Stimulated activated CD4-positive, alpha-beta T cell treated with anti-CD3 and anti-CD28 coated beads, Interleukin-1b, Interleukin-23, amount 100 ng/mL, for 48 hours (primary cell): ENCODE measurements at regions not wholly inside any gene's neighbourhood (a gene's known extent, or its start where the extent isn't known, plus 50 kb on each side); places are given as distances from the start of the nearest gene placed in this dataset.

Experiments
- DNase-seq: peaks from one replicate; pipeline ENCODE4 v3.0.0-alpha.2; 2020

GRCh38 chr22:48870436-48870835 lies 957.2 kb downstream of the BRD1 start:
- DNase-seq: no peak

GRCh38 chr22:48869788-48870187 lies 957.9 kb downstream of the BRD1 start:
- DNase-seq: no peak

GRCh38 chr22:48869161-48869560 lies 958.5 kb downstream of the BRD1 start:
- no peak for DNase-seq

GRCh38 chr22:48868554-48868953 lies 959.1 kb downstream of the BRD1 start:
- DNase-seq: no peak

- no peak for DNase-seq
Measured at GRCh38 chr22:48867891-48868290, 959.8 kb downstream of the BRD1 start.

- no peak for DNase-seq
Measured at GRCh38 chr22:48866906-48867681, 960.6 kb downstream of the BRD1 start.

GRCh38 chr22:48864748-48865147 lies 962.9 kb downstream of the BRD1 start:
- DNase-seq: no peak

GRCh38 chr22:48863965-48864528 lies 963.6 kb downstream of the BRD1 start:
- DNase-seq: no peak

- no peak for DNase-seq
Measured at GRCh38 chr22:48860557-48860956, 967.1 kb downstream of the BRD1 start.

- no peak for DNase-seq
Measured at GRCh38 chr22:48858856-48859255, 968.8 kb downstream of the BRD1 start.

- no peak for DNase-seq
Measured at GRCh38 chr22:48858121-48858520, 969.6 kb downstream of the BRD1 start.

- no peak for DNase-seq
Measured at GRCh38 chr22:48857202-48857805, 970.4 kb downstream of the BRD1 start.

GRCh38 chr22:48856308-48856615 lies 971.4 kb downstream of the BRD1 start:
- no peak for DNase-seq

- no peak for DNase-seq
Measured at GRCh38 chr22:48855593-48856307, 971.9 kb downstream of the BRD1 start.

- no peak for DNase-seq
Measured at GRCh38 chr22:48855013-48855412, 972.7 kb downstream of the BRD1 start.

- DNase-seq: no peak
Measured at GRCh38 chr22:48853627-48854240, 973.9 kb downstream of the BRD1 start.

- no peak for DNase-seq
Measured at GRCh38 chr22:48851933-48852549, 975.6 kb downstream of the BRD1 start.

- DNase-seq: no peak
Measured at GRCh38 chr22:48850658-48851287, 976.9 kb downstream of the BRD1 start.

GRCh38 chr22:48849963-48850657 lies 977.6 kb downstream of the BRD1 start:
- DNase-seq: no peak

- no peak for DNase-seq
Measured at GRCh38 chr22:48849219-48849912, 978.3 kb downstream of the BRD1 start.

GRCh38 chr22:48846200-48846599 lies 981.5 kb downstream of the BRD1 start:
- DNase-seq: no peak
